Epithelial cell of proximal tubule (primary cell): ENCODE measurements at regions not wholly inside any gene's neighbourhood (a gene's known extent, or its start where the extent isn't known, plus 50 kb on each side); places are given as distances from the start of the nearest gene placed in this dataset.

ENCODE experiments used
- DNase-seq: peaks from one replicate; pipeline ENCODE4 v3.0.0-alpha.2; 2011; ENCODE audit warnings: low read depth
- H3K4me3 ChIP-seq: 2 replicates; pipeline ENCODE4 v1.5.1; 2011; ENCODE audit warnings: low read depth, mild to moderate bottlenecking, low read length
- CTCF ChIP-seq: conservative IDR thresholded peaks from 2 replicates; pipeline ENCODE4 v1.5.1; 2012; ENCODE audit warnings: low read depth, mild to moderate bottlenecking, low read length

- TF ChIP-seq CTCF, result no peak
- H3K4me3 ChIP-seq, result no peak overlapping the region
- no peak for DNase-seq
Observed at GRCh38 chr2:144015655-144016245, 504.2 kb downstream of the ZEB2 start.

- TF ChIP-seq CTCF, result no peak
- H3K4me3 ChIP-seq, result no peak overlapping the region
- DNase-seq, result no peak
Observed at GRCh38 chr2:144015036-144015435, 504.9 kb downstream of the ZEB2 start.

GRCh38 chr2:144014103-144014502 lies 505.8 kb downstream of the ZEB2 start:
- DNase-seq, result no peak
- H3K4me3 ChIP-seq, result no peak overlapping the region
- no peak for TF ChIP-seq CTCF

GRCh38 chr2:144012304-144012703 lies 507.6 kb downstream of the ZEB2 start:
- DNase-seq, result no peak
- TF ChIP-seq CTCF, result no peak
- H3K4me3 ChIP-seq, result no peak overlapping the region

GRCh38 chr2:144011553-144011952 lies 508.4 kb downstream of the ZEB2 start:
- H3K4me3 ChIP-seq, result no peak overlapping the region
- no peak for DNase-seq
- no peak for TF ChIP-seq CTCF

- TF ChIP-seq CTCF, result no peak
- no peak for DNase-seq
- no peak overlapping the region for H3K4me3 ChIP-seq
Observed at GRCh38 chr2:144011098-144011497, 508.8 kb downstream of the ZEB2 start.

GRCh38 chr2:144010096-144010836 lies 509.7 kb downstream of the ZEB2 start:
- TF ChIP-seq CTCF, result no peak
- no peak for DNase-seq
- no peak overlapping the region for H3K4me3 ChIP-seq
